ENCODE measurements at regions not wholly inside any gene's neighbourhood (a gene's known extent, or its start where the extent isn't known, plus 50 kb on each side); places are given as distances from the start of the nearest gene placed in this dataset.

- TF ChIP-seq CEBPB (IDR thresholded peaks at IDR 0.05) (no peak), MAX (IDR thresholded peaks at IDR 0.05) (no peak), USF1 (IDR thresholded peaks at IDR 0.05) (no peak), REST (IDR thresholded peaks at IDR 0.05; ENCODE audit: low read depth) (no peak), RAD21 (IDR thresholded peaks at IDR 0.05; ENCODE audit: low read depth) (no peak)
These were observed 804.4 kb downstream of the SATB2 start for GRCh38 chr2:198653311-198653710.

Measured in Ishikawa (cell line).